Left ventricle myocardium superior (tissue), 1 donor: ENCODE measurements at regions not wholly inside any gene's neighbourhood (a gene's known extent, or its start where the extent isn't known, plus 50 kb on each side); places are given as distances from the start of the nearest gene placed in this dataset.
"Not testable (repeated sequence)": the region's sequence is repeated elsewhere in the genome, so short reads cannot be mapped to it uniquely, and the experiment has no call there.

Source experiments
- ATAC-seq: fragments of 200-7000 bp; cut with Tn5 transposase; one replicate; pipeline ENCODE4 v1.9.1; 2020; ENCODE audit warnings: mild to moderate bottlenecking, moderate library complexity
- DNase-seq: peaks from one replicate; pipeline ENCODE4 v3.0.0-alpha.2; 2020
- intact Hi-C: fragments of 100-400 bp; cut with micrococcal nuclease; formaldehyde crosslinking; loops from one replicate; pipeline ENCODE4 v1.11.0; 2022
- donor health status: DM: no; HTN: yes; CAD: no; lungs with severe emphysema.

GRCh38 chr4:141339391-141339790 lies 118.7 kb downstream of the ZNF330 start:
- ATAC-seq, result no peak
- intact Hi-C loops, result no loop called here
- no peak for DNase-seq

- ATAC-seq (no peak), DNase-seq (no peak)
- intact Hi-C loops, result no loop called here
Measured at GRCh38 chr4:141339966-141340365, 119.3 kb downstream of the ZNF330 start.

GRCh38 chr4:141340458-141340857 lies 119.8 kb downstream of the ZNF330 start:
- intact Hi-C loops, result no loop called here
- DNase-seq (no peak), ATAC-seq (no peak)

GRCh38 chr4:141346144-141346543 lies 125.4 kb downstream of the ZNF330 start:
- intact Hi-C loops, result no loop called here
- ATAC-seq (peak; percentile 80), DNase-seq (no peak)

GRCh38 chr4:141347684-141348083 lies 127.0 kb downstream of the ZNF330 start:
- DNase-seq (no peak), ATAC-seq (no peak)
- intact Hi-C loops, result no loop called here

GRCh38 chr4:141348125-141348524 lies 127.4 kb downstream of the ZNF330 start:
- no peak for ATAC-seq
- intact Hi-C loops, result no loop called here
- no peak for DNase-seq

GRCh38 chr4:141348573-141348972 lies 127.9 kb downstream of the ZNF330 start:
- DNase-seq, result no peak
- no peak for ATAC-seq
- intact Hi-C loops, result no loop called here

GRCh38 chr4:141349236-141349635 lies 128.5 kb downstream of the ZNF330 start:
- ATAC-seq (no peak), DNase-seq (no peak)
- intact Hi-C loops, result no loop called here

GRCh38 chr4:141350122-141350905 lies 129.6 kb downstream of the ZNF330 start:
- no peak for DNase-seq
- no peak for ATAC-seq
- intact Hi-C loops, result loop anchor here (5.0 kb wide), 1 partner anchor 352 kb away; no protein-coding TSS in a partner anchor

- intact Hi-C loops, result loop anchor here (5.0 kb wide), 1 partner anchor 350 kb away; no protein-coding TSS in a partner anchor
- ATAC-seq, result peak; percentile 37
- DNase-seq, result no peak
Measured at GRCh38 chr4:141352331-141352730, 131.6 kb downstream of the ZNF330 start.

- intact Hi-C loops, result loop anchor here (5.0 kb wide), 1 partner anchor 349 kb away; no protein-coding TSS in a partner anchor
- ATAC-seq, result peak; percentile 52
- no peak for DNase-seq
Measured at GRCh38 chr4:141352909-141353525, 132.3 kb downstream of the ZNF330 start.

GRCh38 chr4:141356321-141356962 lies 135.7 kb downstream of the ZNF330 start:
- intact Hi-C loops, result no loop called here
- no peak for DNase-seq
- no peak for ATAC-seq

- ATAC-seq (no peak), DNase-seq (no peak)
- intact Hi-C loops, result no loop called here
Measured at GRCh38 chr4:141356963-141357335, 136.3 kb downstream of the ZNF330 start.

GRCh38 chr4:141368241-141368640 lies 147.5 kb downstream of the ZNF330 start:
- intact Hi-C loops, ATAC-seq: not testable (repeated sequence)

GRCh38 chr4:141371206-141371605 lies 150.5 kb downstream of the ZNF330 start:
- DNase-seq, result no peak
- intact Hi-C loops, result no loop called here
- ATAC-seq, result no peak

More at GRCh38 chr4:141368241-141368640, 147.5 kb downstream of the ZNF330 start:
- DNase-seq, result not testable (repeated sequence)

GRCh38 chr4:141375855-141376254 lies 155.2 kb downstream of the ZNF330 start:
- ATAC-seq (peak; percentile 90), DNase-seq (no peak)
- intact Hi-C loops, result no loop called here

- ATAC-seq (no peak), DNase-seq (no peak)
- intact Hi-C loops, result no loop called here
Measured at GRCh38 chr4:141376769-141377168, 156.1 kb downstream of the ZNF330 start.

GRCh38 chr4:141387299-141387698 lies 166.6 kb downstream of the ZNF330 start:
- no peak for DNase-seq
- ATAC-seq, result no peak
- intact Hi-C loops, result no loop called here

GRCh38 chr4:141388481-141388880 lies 167.8 kb downstream of the ZNF330 start:
- DNase-seq, result no peak
- no peak for ATAC-seq
- intact Hi-C loops, result no loop called here

- ATAC-seq (no peak), DNase-seq (no peak)
- intact Hi-C loops, result no loop called here
Measured at GRCh38 chr4:141389649-141390048, 169.0 kb downstream of the ZNF330 start.
